SH-SY5Y (cell line): ENCODE measurements at regions not wholly inside any gene's neighbourhood (a gene's known extent, or its start where the extent isn't known, plus 50 kb on each side); places are given as distances from the start of the nearest gene placed in this dataset.

Experiments used
- GATA2 ChIP-seq: IDR thresholded peaks from 2 replicates; pipeline ENCODE4 v1.6.1; 2011; ENCODE audit warnings: mild to moderate bottlenecking, low read depth, low read length
- GATA3 ChIP-seq: IDR thresholded peaks from 2 replicates; pipeline ENCODE4 v1.6.1; 2011; ENCODE audit warnings: low read depth, mild to moderate bottlenecking, low read length, moderate library complexity

DNA sequence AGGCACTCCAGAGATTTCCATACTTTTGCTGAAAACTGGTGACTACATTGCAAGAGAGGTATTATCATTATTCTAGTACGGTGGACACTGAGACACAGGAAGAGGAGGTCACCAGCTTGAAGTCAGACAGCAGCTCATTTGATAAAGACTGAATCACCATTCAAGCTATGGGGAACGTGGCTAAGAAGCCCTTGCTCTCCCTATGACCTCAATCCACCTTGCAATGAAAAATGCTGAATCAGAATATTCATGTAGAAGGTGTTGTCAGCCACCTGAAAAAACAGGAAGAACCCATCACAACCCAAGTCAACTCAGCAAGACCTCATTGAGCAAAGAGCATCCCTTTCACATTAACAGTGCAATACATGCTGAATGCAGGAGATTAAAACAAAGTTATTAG lies 59.0 kb upstream of the FGGY start:
- no peak for TF ChIP-seq GATA3
- TF ChIP-seq GATA2, result no peak
